ENCODE measurements at regions not wholly inside any gene's neighbourhood (a gene's known extent, or its start where the extent isn't known, plus 50 kb on each side); places are given as distances from the start of the nearest gene placed in this dataset.

DNA sequence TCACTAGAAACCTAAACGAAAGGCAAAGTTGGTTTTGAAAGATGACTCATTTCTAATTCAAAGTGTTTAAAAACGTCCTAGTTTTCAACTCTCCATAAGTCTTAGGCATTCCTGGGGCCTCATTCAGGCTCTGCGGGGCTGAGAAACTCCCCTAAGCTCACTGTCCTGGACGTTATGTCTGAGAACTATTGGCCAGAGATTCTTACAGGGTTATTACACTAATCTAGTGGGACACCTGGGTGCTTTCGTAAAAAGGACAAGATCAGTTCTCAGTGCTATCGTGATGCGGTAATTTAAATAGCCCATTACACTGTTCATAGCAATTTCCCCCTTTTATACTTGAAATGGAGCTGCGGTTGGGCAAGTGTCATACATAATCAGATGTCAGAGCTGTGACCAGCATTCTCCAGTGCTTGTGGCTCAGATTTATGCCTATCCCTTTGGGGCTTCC is 280.9 kb downstream of the QKI start:
- Mint-ChIP-seq H3K27ac (no peak overlapping the region), H3K4me1 (no peaks in the 10 kb centered on the region)

DNA sequence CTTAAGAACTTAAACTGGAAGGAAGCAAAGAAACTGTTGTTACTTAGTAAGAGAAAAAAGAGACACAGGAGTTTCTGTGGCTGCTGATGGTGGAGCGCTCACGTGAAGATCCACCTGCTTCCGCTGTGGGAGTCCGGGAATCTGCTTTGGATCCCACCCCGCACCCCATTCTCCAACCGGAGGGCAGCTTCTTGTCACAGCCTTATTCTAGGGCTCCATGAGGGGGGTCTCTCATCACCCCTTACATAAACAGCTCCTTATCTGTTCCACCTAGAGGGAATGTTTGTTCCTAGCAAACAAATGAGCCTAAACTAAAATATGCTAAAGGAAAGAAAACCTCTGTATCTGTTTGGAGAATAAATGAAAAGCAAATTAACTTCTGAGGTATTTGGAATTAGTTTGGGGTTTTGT is 280.5 kb downstream of the QKI start:
- Mint-ChIP-seq H3K4me1 (no peaks in the 10 kb centered on the region), H3K4me3 (no peak overlapping the region), H3K27ac (no peak overlapping the region), H3K9me3 (no peaks in the 10 kb centered on the region), H3K27me3 (peaks cover 42% of the 10 kb centered on the region)
- ATAC-seq (no peak), DNase-seq (no peak)

More for the DNA sequence above, 280.9 kb downstream of the QKI start:
- no peaks in the 10 kb centered on the region for H3K9me3 Mint-ChIP-seq
- DNase-seq, result no peak
- ATAC-seq, result no peak
- no peak overlapping the region for H3K4me3 Mint-ChIP-seq
- H3K27me3 Mint-ChIP-seq, result peaks cover 44% of the 10 kb centered on the region

DNA sequence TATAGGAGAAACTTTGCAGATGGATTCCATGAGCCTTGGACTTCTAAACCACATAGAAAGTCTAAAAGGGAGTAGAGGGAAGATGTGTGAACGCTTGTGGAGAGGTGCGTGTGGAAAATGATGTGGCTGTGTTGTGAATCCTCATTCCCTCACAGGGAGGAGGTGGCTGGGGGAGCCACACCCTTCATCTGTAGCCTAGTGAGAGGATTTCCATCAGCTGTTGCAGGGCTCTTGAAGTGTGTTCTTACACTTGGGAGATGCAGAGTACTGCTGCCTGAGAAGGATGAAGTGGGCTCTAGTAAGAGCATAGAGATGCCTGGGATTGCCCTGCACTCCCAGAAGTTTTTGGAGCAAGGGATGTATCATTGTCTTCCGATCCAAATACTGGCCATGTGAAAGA is 279.6 kb downstream of the QKI start:
- Mint-ChIP-seq H3K4me3 (no peak overlapping the region), H3K27me3 (peaks cover 39% of the 10 kb centered on the region), H3K4me1 (no peaks in the 10 kb centered on the region), H3K9me3 (no peaks in the 10 kb centered on the region), H3K27ac (no peak overlapping the region)
- ATAC-seq, result no peak
- DNase-seq, result no peak

DNA sequence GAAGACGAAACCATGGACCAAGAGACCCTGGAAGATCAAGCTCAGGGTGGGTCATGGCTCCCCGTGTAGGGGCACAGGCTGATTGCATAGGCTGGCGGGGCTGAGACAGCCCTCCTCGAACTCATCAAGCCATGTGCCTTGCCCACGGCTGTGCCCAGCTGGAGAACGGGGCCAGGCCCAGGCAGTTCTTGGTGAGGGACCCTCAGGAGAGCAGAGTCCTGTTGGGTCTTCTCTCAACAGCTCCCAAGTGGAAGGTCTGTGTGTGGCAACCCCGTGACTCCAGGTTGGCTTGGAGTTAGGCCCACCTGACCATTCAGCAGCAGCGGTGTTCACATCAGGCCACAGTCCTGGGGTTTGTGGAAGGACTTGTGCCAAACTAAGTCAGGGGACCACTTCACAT is 276.5 kb downstream of the QKI start:
- Mint-ChIP-seq H3K9me3 (no peaks in the 10 kb centered on the region), H3K4me3 (no peak overlapping the region), H3K27me3 (peaks cover 48% of the 10 kb centered on the region), H3K27ac (no peak overlapping the region), H3K4me1 (no peaks in the 10 kb centered on the region)
- DNase-seq, result no peak
- ATAC-seq, result peak; percentile 22

DNA sequence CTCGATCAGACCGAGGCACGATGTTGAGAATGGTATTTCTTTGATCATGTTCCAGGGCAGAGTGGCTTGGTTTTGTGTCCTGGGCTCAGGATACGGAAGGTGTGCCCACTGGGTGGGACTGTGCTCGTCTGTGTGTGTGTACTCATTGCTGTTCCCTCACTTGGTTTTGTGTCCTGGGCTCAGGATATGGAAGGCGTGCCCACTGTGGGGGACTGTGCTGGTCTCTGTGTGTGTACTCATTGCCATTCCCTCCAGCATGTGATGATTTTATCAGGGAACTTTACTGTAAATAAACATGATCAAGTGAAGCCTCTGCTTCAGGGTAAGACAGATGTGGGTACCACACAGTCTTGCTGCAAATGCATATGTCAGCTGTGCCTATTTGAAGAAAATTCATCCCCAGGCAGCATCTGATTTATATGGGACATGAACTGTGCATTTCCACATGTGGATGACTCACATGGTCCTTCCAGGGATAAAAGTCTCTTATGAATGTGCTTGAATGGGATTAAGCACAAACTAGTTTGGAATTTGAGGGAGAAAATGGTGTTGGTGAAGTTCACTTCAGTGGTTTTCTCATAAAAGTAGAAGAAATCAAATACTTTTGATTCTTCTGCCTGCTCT is 274.3 kb downstream of the QKI start:
- H3K4me1 Mint-ChIP-seq, result no peaks in the 10 kb centered on the region
- peaks cover 46% of the 10 kb centered on the region for H3K27me3 Mint-ChIP-seq
- peaks cover 4 to 5% of the 10 kb centered on the region in 2 donors for H3K9me3 Mint-ChIP-seq
- H3K27ac Mint-ChIP-seq, result no peak overlapping the region
- DNase-seq (no peak), ATAC-seq (no peak)
- H3K4me3 Mint-ChIP-seq, result no peak overlapping the region

DNA sequence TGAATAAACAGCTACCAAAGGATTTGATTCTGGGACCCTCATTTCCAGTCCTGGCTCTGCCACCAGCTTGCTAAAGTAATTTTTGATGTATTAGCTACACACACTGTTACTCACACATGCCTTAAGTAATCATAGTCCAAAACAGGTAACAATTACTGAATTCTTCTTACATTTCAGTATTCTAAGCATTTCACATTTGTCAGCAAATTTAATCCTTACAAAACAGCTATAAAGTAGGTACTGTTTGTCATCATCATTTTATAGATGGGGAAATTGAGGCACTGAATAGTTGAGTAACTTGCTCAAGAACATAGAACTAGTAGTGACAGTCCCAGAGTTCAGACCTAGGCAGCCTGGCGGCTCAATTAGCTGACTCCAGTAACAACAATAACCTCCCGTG is 272.6 kb downstream of the QKI start:
- no peak overlapping the region for H3K27ac Mint-ChIP-seq
- H3K27me3 Mint-ChIP-seq, result peaks cover 49% of the 10 kb centered on the region
- H3K4me3 Mint-ChIP-seq, result no peak overlapping the region
- peaks cover 6 to 13% of the 10 kb centered on the region in 2 donors for H3K9me3 Mint-ChIP-seq
- DNase-seq (no peak), ATAC-seq (no peak)
- no peaks in the 10 kb centered on the region for H3K4me1 Mint-ChIP-seq

DNA sequence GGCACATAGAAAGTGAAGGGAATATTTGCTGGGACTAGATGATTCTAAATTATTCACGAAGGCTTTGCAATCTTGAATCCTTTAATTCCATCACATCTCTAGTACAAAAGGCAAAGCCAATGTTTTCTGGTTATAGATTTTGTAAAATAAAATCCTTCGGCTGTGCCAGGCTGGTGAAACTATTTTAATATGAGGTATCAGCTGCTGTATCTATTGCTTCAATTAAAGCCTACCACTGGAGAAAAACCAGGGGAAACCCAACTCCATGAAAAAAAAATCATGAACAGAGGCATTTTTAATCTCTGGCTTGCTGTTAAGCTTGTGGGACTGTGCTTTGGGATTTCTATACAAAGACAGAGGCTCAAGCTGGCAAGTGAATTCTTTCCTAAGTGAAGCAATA is 271.8 kb downstream of the QKI start:
- H3K4me3 Mint-ChIP-seq, result no peak overlapping the region
- ATAC-seq (no peak), DNase-seq (no peak)
- H3K4me1 Mint-ChIP-seq, result no peaks in the 10 kb centered on the region
- peaks cover 52% of the 10 kb centered on the region for H3K27me3 Mint-ChIP-seq
- no peak overlapping the region for H3K27ac Mint-ChIP-seq
- H3K9me3 Mint-ChIP-seq, result peaks cover 6 to 13% of the 10 kb centered on the region in 2 donors

DNA sequence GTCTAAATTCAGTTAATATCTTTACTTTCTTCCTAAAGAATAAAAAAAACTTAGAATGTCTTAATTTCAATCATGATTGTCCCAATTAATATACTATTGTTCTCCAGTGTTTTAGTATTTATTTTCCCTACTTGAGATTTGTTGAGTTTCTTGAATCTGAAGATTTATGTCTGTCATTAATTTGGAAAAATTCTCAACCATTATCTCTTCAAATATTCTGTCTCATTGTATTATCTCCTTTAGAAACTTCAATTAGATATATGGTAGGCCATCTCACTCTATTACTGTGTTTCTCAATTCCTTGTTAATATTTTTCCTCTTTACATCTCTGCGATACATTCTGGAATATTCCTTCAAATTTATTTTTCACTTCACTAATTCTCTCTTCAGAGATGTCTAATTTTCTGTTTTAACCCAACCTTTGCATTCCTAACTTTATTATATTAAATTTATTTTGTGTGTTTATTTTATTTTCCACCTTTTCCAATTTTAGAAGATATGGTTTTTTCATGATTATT is 268.6 kb downstream of the QKI start:
- H3K9me3 Mint-ChIP-seq, result peaks cover 6 to 13% of the 10 kb centered on the region in 2 donors
- no peak overlapping the region for H3K27ac Mint-ChIP-seq
- ATAC-seq, result no peak
- no peaks in the 10 kb centered on the region for H3K4me1 Mint-ChIP-seq
- no peak for DNase-seq
- no peak overlapping the region for H3K4me3 Mint-ChIP-seq
- peaks cover 45% of the 10 kb centered on the region for H3K27me3 Mint-ChIP-seq

DNA sequence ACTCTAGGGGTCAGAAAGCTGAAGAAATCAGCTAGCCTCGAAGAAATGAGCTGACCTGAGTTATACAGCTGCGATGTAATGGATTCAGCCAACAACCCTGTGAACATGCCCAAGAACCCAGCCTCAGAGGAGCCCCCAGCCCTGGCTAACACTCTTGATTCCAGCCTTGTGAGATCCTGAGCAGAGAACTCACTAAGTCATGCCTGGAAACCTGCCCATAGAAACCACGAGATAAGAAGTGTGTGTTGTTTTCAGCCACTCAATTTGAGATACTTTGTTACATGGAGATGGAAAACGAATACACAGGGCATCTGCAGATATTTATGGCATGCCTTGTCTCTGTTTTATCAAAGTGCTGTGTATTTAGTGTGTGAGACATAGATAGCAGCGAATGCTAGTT is 265.2 kb downstream of the QKI start:
- no peak for ATAC-seq
- peaks cover 6 to 13% of the 10 kb centered on the region in 2 donors for H3K9me3 Mint-ChIP-seq
- no peak overlapping the region for H3K4me3 Mint-ChIP-seq
- no peak for DNase-seq
- peaks cover 23% of the 10 kb centered on the region for H3K27me3 Mint-ChIP-seq
- H3K4me1 Mint-ChIP-seq, result no peaks in the 10 kb centered on the region
- no peak overlapping the region for H3K27ac Mint-ChIP-seq

DNA sequence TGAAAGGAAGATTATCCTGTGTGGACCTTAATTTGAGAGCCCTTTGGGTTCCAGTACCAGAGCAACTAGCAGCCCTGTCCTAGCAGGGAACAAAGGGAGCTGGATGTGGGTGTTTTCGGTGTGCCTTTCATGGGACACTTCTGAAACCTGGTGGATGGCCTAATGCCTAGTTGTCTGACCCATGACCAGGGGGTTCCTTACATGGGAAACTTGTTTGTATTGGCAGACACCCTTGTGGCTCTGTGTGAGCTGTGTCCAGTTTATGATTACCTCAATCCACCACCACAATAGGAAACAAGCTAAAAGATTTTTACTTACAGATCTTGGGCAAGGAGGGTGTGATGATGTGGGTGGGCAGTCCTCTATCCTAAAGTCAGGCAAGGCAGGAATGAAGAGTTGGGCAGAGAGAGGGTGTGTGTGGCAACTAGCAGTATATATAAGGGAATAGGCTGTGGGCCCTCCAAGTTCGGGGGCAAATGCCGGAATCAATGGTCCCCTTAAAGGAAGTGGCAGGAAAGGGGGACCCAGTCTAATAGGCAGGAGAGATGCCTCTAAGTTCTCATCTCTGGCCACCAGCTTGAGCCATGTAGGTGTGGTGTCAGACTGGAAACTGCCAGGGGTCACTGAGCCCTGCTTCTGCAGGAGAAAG is 264.6 kb downstream of the QKI start:
- DNase-seq, result no peak
- ATAC-seq, result no peak
- Mint-ChIP-seq H3K4me3 (no peak overlapping the region), H3K9me3 (peaks cover 5 to 11% of the 10 kb centered on the region in 2 donors), H3K4me1 (no peaks in the 10 kb centered on the region), H3K27ac (no peak overlapping the region), H3K27me3 (peaks cover 18% of the 10 kb centered on the region)

DNA sequence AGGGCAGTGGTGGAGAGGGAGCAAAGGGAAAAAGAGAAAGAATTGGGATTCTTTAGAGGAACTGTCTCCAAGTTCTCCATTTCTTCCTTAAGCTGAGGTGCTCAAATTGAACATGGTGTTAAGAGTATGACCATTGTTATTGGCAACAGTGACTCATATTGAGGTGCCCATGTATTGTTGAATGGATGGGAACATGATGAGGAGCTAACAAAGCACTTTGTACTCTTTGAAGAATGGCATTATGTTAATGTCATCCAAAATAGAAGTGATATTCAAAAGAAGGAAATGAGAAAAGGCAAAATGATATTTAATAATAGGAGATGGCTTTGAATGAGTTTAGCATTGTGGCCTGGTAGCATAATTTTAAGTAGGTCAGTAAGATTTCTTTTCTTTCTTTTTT is 261.1 kb downstream of the QKI start:
- no peaks in the 10 kb centered on the region for H3K4me1 Mint-ChIP-seq
- H3K27me3 Mint-ChIP-seq, result peaks cover 2% of the 10 kb centered on the region
- no peak overlapping the region for H3K4me3 Mint-ChIP-seq
- no peak for ATAC-seq
- no peak for DNase-seq
- no peak overlapping the region for H3K27ac Mint-ChIP-seq
- H3K9me3 Mint-ChIP-seq, result no peaks in the 10 kb centered on the region

DNA sequence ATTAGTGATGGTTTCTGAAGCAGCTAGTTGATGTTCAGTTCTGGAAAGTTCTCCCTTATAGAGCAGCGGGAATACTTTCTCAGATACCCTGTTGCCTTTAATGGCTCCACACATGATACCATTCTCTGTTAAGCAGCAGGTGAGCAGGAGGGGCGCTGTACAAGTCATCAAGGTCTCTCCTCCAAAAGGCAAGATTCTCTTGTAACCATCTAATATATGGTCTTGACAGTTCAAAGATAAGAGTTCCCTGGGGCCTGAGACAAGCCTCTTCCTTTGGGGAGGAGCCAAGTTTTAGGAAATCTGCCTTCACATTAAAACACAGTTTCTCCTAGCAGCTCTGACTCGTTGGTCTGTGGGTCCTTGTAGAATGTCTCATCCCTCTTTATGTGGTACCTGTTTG is 258.2 kb downstream of the QKI start:
- ATAC-seq, result no peak
- no peak for DNase-seq
- Mint-ChIP-seq H3K4me1 (peaks cover 5% of the 10 kb centered on the region), H3K4me3 (no peak overlapping the region), H3K27ac (peak overlapping the region in 1 of 2 donors; percentile 34), H3K27me3 (no peaks in the 10 kb centered on the region), H3K9me3 (no peaks in the 10 kb centered on the region)

DNA sequence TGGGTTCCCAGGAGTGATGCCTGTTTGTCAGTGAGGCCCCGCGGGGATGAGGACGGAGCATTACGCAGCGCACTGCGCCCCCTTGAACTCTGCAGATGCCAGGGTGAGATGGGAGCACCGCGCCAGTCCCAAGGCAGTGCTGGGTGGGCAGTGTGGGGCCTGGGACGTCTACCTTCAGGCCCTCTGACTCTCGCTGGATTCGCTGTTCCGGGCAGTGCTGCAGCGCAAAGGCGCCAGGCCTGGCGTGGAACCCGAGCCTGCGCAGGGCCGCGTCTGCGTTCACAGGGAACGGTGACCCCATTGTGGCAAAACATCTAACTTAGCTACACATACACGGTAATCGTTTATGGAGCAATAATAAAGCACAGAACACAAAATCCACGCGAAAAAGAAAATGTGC is 257.3 kb downstream of the QKI start:
- no peak overlapping the region for H3K4me3 Mint-ChIP-seq

DNA sequence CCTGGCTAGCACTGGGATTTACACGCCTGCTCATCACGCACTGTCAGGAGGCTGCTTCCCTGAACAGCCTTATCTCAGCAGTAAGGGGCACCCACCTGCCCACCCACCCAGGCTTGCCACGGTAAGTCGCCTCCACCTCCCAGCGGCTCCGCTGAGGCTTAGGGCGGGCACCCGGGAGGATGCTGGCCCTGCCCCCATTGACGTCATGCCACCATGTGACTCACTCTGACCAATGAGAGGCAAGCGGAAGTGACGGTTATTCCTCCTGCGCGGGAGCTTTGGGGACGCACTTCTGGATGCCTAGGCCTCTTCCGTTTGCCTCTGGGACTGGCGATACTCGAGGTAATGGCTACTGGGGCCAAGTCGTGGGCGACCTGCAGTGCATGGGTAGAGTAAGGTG is 256.8 kb downstream of the QKI start:
- Mint-ChIP-seq H3K4me3 (no peak overlapping the region), H3K27ac (no peak overlapping the region), H3K4me1 (peaks cover 13% of the 10 kb centered on the region), H3K9me3 (no peaks in the 10 kb centered on the region), H3K27me3 (no peaks in the 10 kb centered on the region)
- ATAC-seq (no peak), DNase-seq (no peak)

More for the DNA sequence above, 257.3 kb downstream of the QKI start:
- no peaks in the 10 kb centered on the region for H3K27me3 Mint-ChIP-seq
- H3K9me3 Mint-ChIP-seq, result no peaks in the 10 kb centered on the region
- no peak overlapping the region for H3K27ac Mint-ChIP-seq
- H3K4me1 Mint-ChIP-seq, result peaks cover 13% of the 10 kb centered on the region
- DNase-seq (no peak), ATAC-seq (peak; percentile 25)

DNA sequence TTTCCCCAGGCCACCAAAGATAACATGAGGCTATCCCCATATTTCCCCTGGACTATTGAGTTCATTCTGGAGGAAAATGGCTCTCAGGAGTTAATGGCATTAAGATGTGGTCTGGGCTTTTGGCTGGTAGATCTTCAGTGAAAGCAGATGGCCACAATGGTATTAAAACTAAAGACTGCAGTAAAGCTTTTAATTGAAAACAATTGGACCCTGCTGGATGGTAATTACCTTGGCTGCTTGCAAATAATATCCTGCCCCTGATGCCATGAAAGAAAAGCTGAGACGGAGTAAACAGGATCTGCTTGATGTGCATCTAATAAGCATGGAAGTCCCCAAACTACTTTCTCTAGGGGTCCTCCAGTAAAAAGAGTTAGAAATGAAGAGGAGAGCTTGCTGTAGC is 255.8 kb downstream of the QKI start:
- no peaks in the 10 kb centered on the region for H3K9me3 Mint-ChIP-seq

DNA sequence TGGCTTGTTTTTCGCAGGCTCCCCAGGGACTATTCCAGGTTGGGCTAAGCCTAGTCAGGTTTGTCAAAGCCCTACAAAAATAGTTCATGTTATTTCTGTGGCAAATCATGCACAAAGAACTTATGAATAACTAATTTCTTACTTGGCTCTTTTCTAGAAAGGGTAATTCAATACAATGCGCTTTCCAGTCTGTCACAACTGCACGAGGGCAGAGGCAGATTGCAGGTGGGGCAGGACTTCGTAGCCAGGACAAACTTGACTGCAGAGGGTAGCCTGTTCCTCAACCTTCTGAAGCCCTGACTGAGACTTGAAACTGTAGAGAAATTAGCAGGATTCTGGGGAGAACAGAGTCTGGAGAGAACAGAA is 253.5 kb downstream of the QKI start:
- no peak overlapping the region for H3K4me3 Mint-ChIP-seq
- no peak overlapping the region for H3K27ac Mint-ChIP-seq
- peaks cover 13% of the 10 kb centered on the region for H3K4me1 Mint-ChIP-seq
- H3K27me3 Mint-ChIP-seq, result no peaks in the 10 kb centered on the region
- ATAC-seq, result no peak
- no peak for DNase-seq
- H3K9me3 Mint-ChIP-seq, result no peaks in the 10 kb centered on the region

More for the DNA sequence above, 255.8 kb downstream of the QKI start:
- H3K27me3 Mint-ChIP-seq, result no peaks in the 10 kb centered on the region
- DNase-seq (no peak), ATAC-seq (no peak)
- no peak overlapping the region for H3K4me3 Mint-ChIP-seq
- H3K4me1 Mint-ChIP-seq, result peaks cover 13% of the 10 kb centered on the region
- no peak overlapping the region for H3K27ac Mint-ChIP-seq

All from stimulated activated naive CD8-positive, alpha-beta T cell treated with anti-CD3 and anti-CD28 coated beads, Interleukin-15, amount 100 ng/mL, for 72 hours (primary cell).